ENCODE measurements at regions not wholly inside any gene's neighbourhood (a gene's known extent, or its start where the extent isn't known, plus 50 kb on each side); places are given as distances from the start of the nearest gene placed in this dataset.
"Not testable (repeated sequence)": the region's sequence is repeated elsewhere in the genome, so short reads cannot be mapped to it uniquely, and the experiment has no call there.

GRCh38 chr18:73671480-73671879 lies 476.2 kb downstream of the FBXO15 start:
- not testable (repeated sequence) for DNase-seq

- DNase-seq: no peak
Observed at GRCh38 chr18:73670524-73670923, 477.1 kb downstream of the FBXO15 start.

GRCh38 chr18:73670039-73670438 lies 477.6 kb downstream of the FBXO15 start:
- no peak for DNase-seq

GRCh38 chr18:73669297-73669696 lies 478.3 kb downstream of the FBXO15 start:
- no peak for DNase-seq

- DNase-seq: no peak
Observed at GRCh38 chr18:73668051-73668450, 479.6 kb downstream of the FBXO15 start.

- DNase-seq: no peak
Observed at GRCh38 chr18:73666772-73667171, 480.9 kb downstream of the FBXO15 start.

- no peak for DNase-seq
Observed at GRCh38 chr18:73664896-73665295, 482.7 kb downstream of the FBXO15 start.

GRCh38 chr18:73663581-73663980 lies 484.1 kb downstream of the FBXO15 start:
- DNase-seq: no peak

- DNase-seq: no peak
Observed at GRCh38 chr18:73662421-73662820, 485.2 kb downstream of the FBXO15 start.

GRCh38 chr18:73660931-73661856 lies 486.4 kb downstream of the FBXO15 start:
- DNase-seq: no peak

GRCh38 chr18:73656691-73657090 lies 490.9 kb downstream of the FBXO15 start:
- no peak for DNase-seq

GRCh38 chr18:73653827-73654226 lies 493.8 kb downstream of the FBXO15 start:
- no peak for DNase-seq

GRCh38 chr18:73653251-73653650 lies 494.4 kb downstream of the FBXO15 start:
- DNase-seq: no peak

GRCh38 chr18:73647391-73647790 lies 500.2 kb downstream of the FBXO15 start:
- DNase-seq: no peak

GRCh38 chr18:73646772-73647171 lies 500.9 kb downstream of the FBXO15 start:
- DNase-seq: no peak

GRCh38 chr18:73646196-73646595 lies 501.4 kb downstream of the FBXO15 start:
- no peak for DNase-seq

- DNase-seq: no peak
Observed at GRCh38 chr18:73645160-73645715, 502.4 kb downstream of the FBXO15 start.

- DNase-seq: no peak
Observed at GRCh38 chr18:73639788-73640187, 507.8 kb downstream of the FBXO15 start.

GRCh38 chr18:73638709-73639108 lies 508.9 kb downstream of the FBXO15 start:
- no peak for DNase-seq

- DNase-seq: no peak
Observed at GRCh38 chr18:73636355-73636754, 511.3 kb downstream of the FBXO15 start.

- no peak for DNase-seq
Observed at GRCh38 chr18:73626859-73627258, 520.8 kb downstream of the FBXO15 start.

- no peak for DNase-seq
Observed at GRCh38 chr18:73626221-73626620, 521.4 kb downstream of the FBXO15 start.

- no peak for DNase-seq
Observed at GRCh38 chr18:73621091-73621490, 526.5 kb downstream of the FBXO15 start.

GRCh38 chr18:73617981-73618380 lies 529.7 kb downstream of the FBXO15 start:
- DNase-seq: no peak

Data from activated CD4-positive, alpha-beta T cell treated with anti-CD3 and anti-CD28 coated beads, Interleukin-2, amount 50 U/mL, for 4 hours (primary cell).